HFF-Myc (cell line): ENCODE measurements at regions not wholly inside any gene's neighbourhood (a gene's known extent, or its start where the extent isn't known, plus 50 kb on each side); places are given as distances from the start of the nearest gene placed in this dataset.

Experiments
- DNase-seq: peaks from one replicate; pipeline ENCODE4 v3.0.0-alpha.2; 2011; ENCODE audit warnings: low read depth; ENCODE audit errors: extremely low read depth
- H3K4me3 ChIP-seq: replicated peaks from 2 replicates; pipeline ENCODE4 v1.5.1; 2011; ENCODE audit warnings: low read depth, mild to moderate bottlenecking, control low read depth, low read length
- CTCF ChIP-seq: IDR thresholded peaks from 2 replicates; pipeline ENCODE4 v1.5.1; 2012; ENCODE audit warnings: mild to moderate bottlenecking, low read depth, low read length, control low read depth; ENCODE audit errors: missing control alignments

DNA sequence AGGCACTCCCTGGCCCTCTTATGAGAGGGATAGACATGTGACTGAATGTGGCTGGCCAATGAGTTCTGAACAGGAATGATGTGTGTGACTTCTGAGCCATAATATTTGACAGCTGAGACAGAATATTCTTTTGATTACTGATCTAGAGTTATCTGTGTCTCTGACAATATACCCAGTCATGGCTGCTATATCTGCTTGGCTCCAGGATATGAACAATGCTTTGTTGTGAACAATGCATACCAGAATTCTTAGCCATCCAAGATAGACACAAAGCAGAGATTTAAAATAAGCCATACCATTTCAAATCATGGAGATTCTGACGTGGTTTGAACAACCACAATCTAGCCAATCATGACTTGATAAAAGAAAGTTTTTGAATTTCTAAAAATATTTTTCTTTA is 840.3 kb upstream of the SEMA6A start:
- no peak for TF ChIP-seq CTCF
- no peak overlapping the region for H3K4me3 ChIP-seq
- no peak for DNase-seq

- TF ChIP-seq CTCF = no peak
- no peak overlapping the region for H3K4me3 ChIP-seq
- no peak for DNase-seq
These were observed 837.1 kb upstream of the SEMA6A start for GRCh38 chr5:117411701-117412100.

- no peak for DNase-seq
- no peak for TF ChIP-seq CTCF
- no peak overlapping the region for H3K4me3 ChIP-seq
These were observed 830.6 kb upstream of the SEMA6A start for GRCh38 chr5:117405197-117405596.

DNA sequence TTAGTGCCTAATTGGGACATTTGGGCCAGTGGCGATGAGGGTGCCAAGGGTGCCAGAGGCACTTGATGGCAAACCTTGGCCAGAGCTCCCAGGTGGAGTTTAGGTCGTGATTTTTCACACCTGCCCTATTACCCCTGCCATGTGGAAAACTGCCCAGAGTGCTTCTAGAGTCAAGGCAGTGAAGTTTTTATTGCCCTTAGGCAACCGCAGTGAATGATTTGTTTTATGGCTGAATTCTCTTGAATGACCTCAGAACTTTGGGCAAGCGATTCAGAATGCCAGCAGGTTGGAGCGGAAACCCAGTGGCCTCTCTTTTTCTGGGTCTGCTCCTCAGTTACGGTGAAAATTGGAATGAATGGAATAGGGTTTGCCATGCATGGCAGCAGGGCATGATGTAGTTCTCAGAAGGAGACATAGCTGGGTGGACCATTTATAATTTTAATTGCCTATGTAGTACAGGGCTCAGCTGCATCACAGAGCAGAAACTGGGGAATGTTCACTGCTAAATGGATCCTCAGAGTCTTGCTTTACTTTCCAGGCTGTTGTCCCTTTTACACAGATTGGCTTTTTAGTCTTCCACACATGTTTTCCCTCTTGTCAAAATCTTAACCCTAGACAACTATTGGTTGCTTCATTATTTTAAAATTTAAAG is 820.0 kb upstream of the SEMA6A start:
- no peak overlapping the region for H3K4me3 ChIP-seq
- no peak for TF ChIP-seq CTCF
- no peak for DNase-seq

- no peak for DNase-seq
- TF ChIP-seq CTCF = no peak
- H3K4me3 ChIP-seq = no peak overlapping the region
These were observed 818.5 kb upstream of the SEMA6A start for GRCh38 chr5:117393125-117393524.

DNA sequence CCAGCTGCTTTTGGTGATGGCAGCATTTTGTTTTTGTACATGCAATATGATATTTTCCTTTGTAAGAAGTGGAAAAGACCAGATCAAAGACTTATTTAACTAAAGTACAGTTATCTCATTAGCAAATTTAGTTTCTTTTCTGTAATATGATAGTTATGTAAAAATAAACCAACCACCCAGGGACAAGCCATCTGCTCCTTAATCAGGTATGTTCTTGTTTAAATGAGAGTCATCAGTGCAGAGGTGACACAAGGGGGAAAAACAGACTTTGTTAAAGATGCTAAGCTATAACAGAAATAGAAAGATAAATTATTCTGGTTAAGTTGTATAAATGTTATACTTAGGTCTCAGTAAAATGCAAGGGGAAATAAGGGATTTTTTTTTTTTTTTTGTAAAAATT is 805.7 kb upstream of the SEMA6A start:
- H3K4me3 ChIP-seq = no peak overlapping the region
- TF ChIP-seq CTCF = no peak
- no peak for DNase-seq

DNA sequence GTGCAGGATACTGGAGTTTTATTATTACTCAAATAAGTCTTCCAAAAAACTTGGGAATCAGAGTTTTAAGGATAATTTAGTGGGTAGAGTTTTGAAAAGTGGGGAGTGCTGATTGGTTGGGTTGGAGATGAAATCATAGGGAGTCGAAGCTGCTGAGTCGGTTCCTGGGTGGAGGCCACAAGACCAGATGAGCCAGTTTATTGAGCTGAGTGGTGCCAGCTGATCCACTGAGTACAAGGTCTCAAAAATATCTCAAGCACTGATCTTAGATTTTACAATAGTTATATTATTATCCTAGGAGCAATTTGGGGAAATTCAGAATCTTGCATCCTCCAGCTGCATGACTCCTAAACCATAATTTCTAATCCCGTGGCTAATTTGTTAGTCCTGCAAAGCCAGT is 804.9 kb upstream of the SEMA6A start:
- no peak for TF ChIP-seq CTCF
- H3K4me3 ChIP-seq = no peak overlapping the region
- DNase-seq = no peak
